ENCODE measurements at regions not wholly inside any gene's neighbourhood (a gene's known extent, or its start where the extent isn't known, plus 50 kb on each side); places are given as distances from the start of the nearest gene placed in this dataset.

DNA sequence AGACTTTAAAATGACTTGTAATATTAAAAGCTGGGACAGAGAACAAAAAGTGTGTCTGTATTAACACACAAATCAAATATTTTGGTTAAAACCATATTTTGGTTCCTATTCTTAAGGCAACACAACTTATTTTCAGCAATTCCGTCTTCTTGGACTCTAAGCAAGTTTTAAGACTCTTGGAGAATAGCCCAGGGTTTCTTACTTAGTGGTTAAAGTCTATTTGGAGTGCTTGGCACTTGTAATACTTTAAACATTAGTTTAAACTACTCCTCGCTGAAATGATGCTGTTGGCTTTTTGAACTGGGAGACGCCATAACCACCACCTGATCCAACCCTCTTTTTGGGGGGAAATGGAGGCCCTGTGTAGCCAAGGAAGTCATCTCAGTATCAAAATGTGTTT lies 109.7 kb upstream of the GMDS start:
- TF ChIP-seq EZH2 (IDR thresholded peaks at IDR 0.05; ENCODE audit: low read depth) = no peak
- TF ChIP-seq, protein P1, sequence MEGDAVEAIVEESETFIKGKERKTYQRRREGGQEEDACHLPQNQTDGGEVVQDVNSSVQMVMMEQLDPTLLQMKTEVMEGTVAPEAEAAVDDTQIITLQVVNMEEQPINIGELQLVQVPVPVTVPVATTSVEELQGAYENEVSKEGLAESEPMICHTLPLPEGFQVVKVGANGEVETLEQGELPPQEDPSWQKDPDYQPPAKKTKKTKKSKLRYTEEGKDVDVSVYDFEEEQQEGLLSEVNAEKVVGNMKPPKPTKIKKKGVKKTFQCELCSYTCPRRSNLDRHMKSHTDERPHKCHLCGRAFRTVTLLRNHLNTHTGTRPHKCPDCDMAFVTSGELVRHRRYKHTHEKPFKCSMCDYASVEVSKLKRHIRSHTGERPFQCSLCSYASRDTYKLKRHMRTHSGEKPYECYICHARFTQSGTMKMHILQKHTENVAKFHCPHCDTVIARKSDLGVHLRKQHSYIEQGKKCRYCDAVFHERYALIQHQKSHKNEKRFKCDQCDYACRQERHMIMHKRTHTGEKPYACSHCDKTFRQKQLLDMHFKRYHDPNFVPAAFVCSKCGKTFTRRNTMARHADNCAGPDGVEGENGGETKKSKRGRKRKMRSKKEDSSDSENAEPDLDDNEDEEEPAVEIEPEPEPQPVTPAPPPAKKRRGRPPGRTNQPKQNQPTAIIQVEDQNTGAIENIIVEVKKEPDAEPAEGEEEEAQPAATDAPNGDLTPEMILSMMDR (conservative IDR thresholded peaks at IDR 0.05) = no peak
